Gastrocnemius medialis (tissue), 4 donors: ENCODE measurements at regions not wholly inside any gene's neighbourhood (a gene's known extent, or its start where the extent isn't known, plus 50 kb on each side); places are given as distances from the start of the nearest gene placed in this dataset.

Experiments used
- ATAC-seq, 2 donors: fragments of 150-250 bp; one replicate each; pipeline ENCODE4 v1.9.1; 2016
- DNase-seq, 2 donors: peaks; one replicate each; pipeline ENCODE4 v3.0.0-alpha.2; 2019
- H3K27ac ChIP-seq, 4 donors: fragments of 200-600 bp; sonication (generic); 1 replicate in 1 of 4; 2 replicates in 3 of 4; pipeline ENCODE4 v1.5.1; 2016 to 2018; ENCODE audit warnings: mild to moderate bottlenecking in 2 of 4, moderate library complexity in 1 of 4
- H3K27me3 ChIP-seq, 3 donors: fragments of 200-600 bp; sonication (generic) in 2 of 3; 1 replicate in 1 of 3; 2 replicates in 2 of 3; pipeline versions ENCODE4 v1.5.1 to v1.6.0; 2016 to 2019; ENCODE audit warnings: mild to moderate bottlenecking in 1 of 3, moderate library complexity in 1 of 3
- H3K36me3 ChIP-seq, 2 donors: fragments of 200-600 bp; sonication (generic) in 1 of 2; one replicate each; pipeline ENCODE4 v1.5.1; 2017 to 2018
- H3K4me1 ChIP-seq, 2 donors: fragments of 200-600 bp; sonication (generic) in 1 of 2; one replicate each; pipeline ENCODE4 v1.5.1; 2016 to 2017; ENCODE audit warnings: mild to moderate bottlenecking in 2 of 2
- H3K4me3 ChIP-seq, 4 donors: fragments of 200-600 bp; sonication (generic) in 3 of 4; 1 replicate in 1 of 4; 2 replicates in 3 of 4; pipeline ENCODE4 v1.5.1; 2016 to 2019; ENCODE audit warnings: mild to moderate bottlenecking in 2 of 4
- H3K9me3 ChIP-seq, 3 donors: fragments of 200-600 bp; sonication (generic) in 2 of 3; 1 replicate in 1 of 3; 2 replicates in 2 of 3; pipeline ENCODE4 v1.5.1; 2016 to 2019
- POLR2A ChIP-seq, 2 donors: fragments of 450-650 bp; IDR thresholded peaks; one replicate each; pipeline ENCODE4 v1.6.1; 2017; ENCODE audit warnings: antibody characterized with exemption in 2 of 2, mild to moderate bottlenecking in 2 of 2, moderate library complexity in 2 of 2
- in situ Hi-C, 4 donors: fragments of 200-750 bp; cut with MboI; loops; one replicate each; pipeline versions ENCODE4 v1.15.0 to v1.8.0; 2017; ENCODE audit warnings: low sequenced_read_pairs in 4 of 4
- intact Hi-C: fragments of 100-400 bp; cut with DNase I; formaldehyde crosslinking; loops from one replicate; pipeline ENCODE4 v1.15.1; 2023; ENCODE audit warnings: low total_unique reads
- TF ChIP-seq, protein P1 (sequence below), 5 experiments: fragments of 450-650 bp in 3 of 5; fragments of 200-600 bp in 2 of 5; sonication (generic) in 2 of 5; IDR thresholded peaks in 4 of 5; conservative IDR thresholded peaks in 1 of 5; 1 replicate in 4 of 5; 2 replicates in 1 of 5; pipeline ENCODE4 v1.5.1; 2016 to 2019; ENCODE audit warnings: antibody characterized with exemption in 5 of 5, mild to moderate bottlenecking in 3 of 5, moderate library complexity in 3 of 5

DNA sequence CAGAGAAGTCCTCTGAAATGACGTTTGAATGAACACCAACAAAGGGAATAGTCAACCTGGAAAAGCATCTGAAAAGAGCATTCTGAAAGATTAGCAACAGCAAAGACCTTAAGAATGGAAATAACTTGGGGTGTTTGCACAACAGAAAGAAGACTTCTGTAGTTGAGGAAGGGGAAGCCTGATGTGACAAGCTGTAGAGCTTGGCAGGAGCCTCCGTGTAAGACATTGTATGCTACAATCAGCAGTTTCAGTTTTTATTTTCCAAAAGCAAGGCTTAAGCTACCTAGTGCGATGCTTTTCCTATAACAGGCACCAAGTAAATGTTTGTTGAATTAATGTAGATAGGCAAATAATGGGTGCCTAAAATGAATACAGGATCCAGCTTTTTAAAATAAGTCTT lies 484.0 kb downstream of the SPRY1 start:
- intact Hi-C loops, result no loop called here
- H3K27ac ChIP-seq, result no peak overlapping the region
- no peaks in the 10 kb centered on the region for H3K36me3 ChIP-seq

DNA sequence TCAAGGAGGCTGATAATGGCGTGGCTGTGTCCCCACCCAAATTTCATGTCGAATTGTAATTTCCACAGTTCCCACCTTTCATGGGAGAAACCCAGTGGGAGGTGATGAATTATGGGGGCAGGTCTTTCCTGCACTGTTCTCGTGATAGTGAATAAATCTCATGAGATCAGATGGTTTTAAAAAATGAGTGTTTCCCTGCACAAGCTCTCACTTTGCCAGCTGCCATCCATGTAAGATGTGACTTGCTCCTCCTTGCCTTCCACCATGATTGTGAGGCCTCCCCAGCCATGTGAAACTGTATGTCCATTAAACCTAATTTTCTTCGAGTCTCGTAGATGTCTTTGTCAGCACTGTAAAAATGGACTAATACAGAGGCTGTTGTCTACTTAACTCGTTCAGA lies 488.3 kb downstream of the SPRY1 start:
- Histone ChIP-seq H3K4me1 (peaks cover 0 to 5% of the 10 kb centered on the region in 2 donors), H3K36me3 (no peaks in the 10 kb centered on the region), H3K27ac (no peak overlapping the region), H3K4me3 (no peak overlapping the region), H3K9me3 (no peaks in the 10 kb centered on the region), H3K27me3 (no peaks in the 10 kb centered on the region)
- ATAC-seq (no peak), DNase-seq (no peak)
- in situ Hi-C loops (no loop called here), intact Hi-C loops (no loop called here)
- TF ChIP-seq POLR2A (IDR thresholded peaks at IDR 0.05), result no peak

More for the DNA sequence above, 484.0 kb downstream of the SPRY1 start:
- ATAC-seq, result no peak
- DNase-seq, result no peak
- no peak for TF ChIP-seq POLR2A (IDR thresholded peaks at IDR 0.05)
- TF ChIP-seq, protein P1, sequence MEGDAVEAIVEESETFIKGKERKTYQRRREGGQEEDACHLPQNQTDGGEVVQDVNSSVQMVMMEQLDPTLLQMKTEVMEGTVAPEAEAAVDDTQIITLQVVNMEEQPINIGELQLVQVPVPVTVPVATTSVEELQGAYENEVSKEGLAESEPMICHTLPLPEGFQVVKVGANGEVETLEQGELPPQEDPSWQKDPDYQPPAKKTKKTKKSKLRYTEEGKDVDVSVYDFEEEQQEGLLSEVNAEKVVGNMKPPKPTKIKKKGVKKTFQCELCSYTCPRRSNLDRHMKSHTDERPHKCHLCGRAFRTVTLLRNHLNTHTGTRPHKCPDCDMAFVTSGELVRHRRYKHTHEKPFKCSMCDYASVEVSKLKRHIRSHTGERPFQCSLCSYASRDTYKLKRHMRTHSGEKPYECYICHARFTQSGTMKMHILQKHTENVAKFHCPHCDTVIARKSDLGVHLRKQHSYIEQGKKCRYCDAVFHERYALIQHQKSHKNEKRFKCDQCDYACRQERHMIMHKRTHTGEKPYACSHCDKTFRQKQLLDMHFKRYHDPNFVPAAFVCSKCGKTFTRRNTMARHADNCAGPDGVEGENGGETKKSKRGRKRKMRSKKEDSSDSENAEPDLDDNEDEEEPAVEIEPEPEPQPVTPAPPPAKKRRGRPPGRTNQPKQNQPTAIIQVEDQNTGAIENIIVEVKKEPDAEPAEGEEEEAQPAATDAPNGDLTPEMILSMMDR (IDR thresholded peaks at IDR 0.05 in 4 of 5, conservative IDR thresholded peaks at IDR 0.05 in 1 of 5), result no peak
- no peaks in the 10 kb centered on the region for H3K27me3 ChIP-seq
- H3K4me1 ChIP-seq, result peaks cover 5 to 6% of the 10 kb centered on the region in 2 donors
- no peaks in the 10 kb centered on the region for H3K9me3 ChIP-seq
- in situ Hi-C loops, result no loop called here
- no peak overlapping the region for H3K4me3 ChIP-seq

DNA sequence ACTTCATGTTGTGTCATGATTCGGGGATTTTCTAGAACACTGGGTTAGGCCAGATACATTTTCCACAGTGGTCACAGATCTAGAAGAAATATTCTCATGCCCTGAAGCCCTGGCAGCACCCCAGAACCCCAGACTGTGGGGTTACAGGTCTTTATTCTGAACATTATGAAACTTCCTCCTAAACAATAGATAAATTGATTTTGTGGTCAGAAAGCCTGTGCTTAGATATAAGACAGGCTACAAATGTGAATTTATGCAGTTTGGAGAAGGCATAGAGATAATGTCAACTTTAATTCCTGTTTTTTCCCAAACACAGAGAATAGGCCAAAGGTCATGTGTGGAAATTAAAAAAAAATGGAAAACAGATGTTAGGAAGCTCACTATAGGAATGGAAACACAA lies 492.9 kb downstream of the SPRY1 start:
- peak overlapping the region in 2 of 4 donors; percentile 5 to 16 for H3K27ac ChIP-seq

DNA sequence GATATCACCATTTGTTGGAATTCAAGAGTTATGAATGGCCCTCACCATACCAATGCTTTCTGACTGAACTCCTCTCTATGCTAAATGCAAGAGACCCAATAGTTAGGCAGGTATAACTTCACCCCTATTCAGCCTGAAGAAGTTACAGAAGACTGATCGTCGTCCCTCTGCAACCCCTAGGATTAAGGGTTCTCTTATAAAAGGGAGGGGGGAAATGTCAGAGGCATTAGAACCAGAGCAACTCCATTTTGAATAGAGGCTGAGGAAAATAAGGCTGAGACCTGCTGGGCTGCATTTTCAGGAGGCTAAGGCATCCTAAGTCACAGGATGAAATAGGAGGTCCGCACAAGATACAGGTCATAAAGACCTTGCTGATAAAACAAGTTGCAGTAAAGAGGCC lies 494.3 kb downstream of the SPRY1 start:
- H3K27me3 ChIP-seq, result no peaks in the 10 kb centered on the region
- no peak for TF ChIP-seq POLR2A (IDR thresholded peaks at IDR 0.05)
- TF ChIP-seq, protein P1 (IDR thresholded peaks at IDR 0.05 in 4 of 5, conservative IDR thresholded peaks at IDR 0.05 in 1 of 5), result no peak
- ATAC-seq (no peak), DNase-seq (no peak)
- H3K27ac ChIP-seq, result no peak overlapping the region
- in situ Hi-C loops (no loop called here), intact Hi-C loops (loop anchor here (10.0 kb wide), 2 partner anchors 216 to 486 kb away; no protein-coding TSS in a partner anchor)
- H3K9me3 ChIP-seq, result no peaks in the 10 kb centered on the region
- H3K36me3 ChIP-seq, result no peaks in the 10 kb centered on the region
- H3K4me1 ChIP-seq, result peaks cover 38 to 40% of the 10 kb centered on the region in 2 donors
- H3K4me3 ChIP-seq, result no peak overlapping the region

More for the DNA sequence above, 492.9 kb downstream of the SPRY1 start:
- DNase-seq (no peak), ATAC-seq (no peak)
- in situ Hi-C loops (no loop called here), intact Hi-C loops (loop anchor here (2.0 kb wide), 1 partner anchor 15 kb away; no protein-coding TSS in a partner anchor)
- no peaks in the 10 kb centered on the region for H3K9me3 ChIP-seq
- TF ChIP-seq, protein P1 (IDR thresholded peaks at IDR 0.05 in 4 of 5, conservative IDR thresholded peaks at IDR 0.05 in 1 of 5), result no peak
- no peak for TF ChIP-seq POLR2A (IDR thresholded peaks at IDR 0.05)
- no peaks in the 10 kb centered on the region for H3K27me3 ChIP-seq
- H3K4me1 ChIP-seq, result peaks cover 28 to 32% of the 10 kb centered on the region in 2 donors
- no peak overlapping the region for H3K4me3 ChIP-seq
- H3K36me3 ChIP-seq, result no peaks in the 10 kb centered on the region

DNA sequence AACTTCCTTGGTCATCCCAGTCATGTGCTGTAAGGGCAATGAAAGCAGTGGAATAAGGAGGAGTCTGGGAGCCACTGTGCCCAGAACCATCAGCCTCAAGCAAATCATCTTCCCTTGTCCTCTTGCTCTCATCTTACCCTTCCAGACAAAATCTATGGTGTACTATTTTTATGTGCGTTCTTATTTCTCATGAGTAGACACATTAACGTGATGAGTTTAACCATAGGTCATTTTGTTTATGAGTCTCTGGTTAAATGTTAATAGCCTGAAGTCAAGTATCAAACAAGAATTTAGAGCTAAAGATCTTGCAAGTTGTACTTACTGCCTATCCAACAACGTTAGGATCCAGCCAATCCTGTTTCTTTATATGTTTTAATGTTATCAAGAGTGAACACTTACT lies 495.3 kb downstream of the SPRY1 start:
- ATAC-seq, result no peak
- Histone ChIP-seq H3K9me3 (no peaks in the 10 kb centered on the region), H3K27ac (peak overlapping the region in 3 of 4 donors; percentile 55 to 73 (median 61)), H3K36me3 (no peaks in the 10 kb centered on the region), H3K4me3 (no peak overlapping the region), H3K4me1 (peaks cover 47 to 49% of the 10 kb centered on the region in 2 donors), H3K27me3 (no peaks in the 10 kb centered on the region)
- in situ Hi-C loops, result no loop called here
- TF ChIP-seq, protein P1 (IDR thresholded peaks at IDR 0.05 in 4 of 5, conservative IDR thresholded peaks at IDR 0.05 in 1 of 5), result no peak
- no peak for TF ChIP-seq POLR2A (IDR thresholded peaks at IDR 0.05)
- no peak for DNase-seq
- intact Hi-C loops, result loop anchor here (2.0 to 10.0 kb wide), 3 partner anchors 59 to 487 kb away; no protein-coding TSS in a partner anchor
